M059J (cell line): ENCODE measurements at regions not wholly inside any gene's neighbourhood (a gene's known extent, or its start where the extent isn't known, plus 50 kb on each side); places are given as distances from the start of the nearest gene placed in this dataset.
A peak's percentile ranks its signal among the peaks of the same experiment; 100 is the strongest.
"Not testable (repeated sequence)": the region's sequence is repeated elsewhere in the genome, so short reads cannot be mapped to it uniquely, and the experiment has no call there.

Experiments used
- DNase-seq: peaks from one replicate; pipeline ENCODE4 v3.0.0-alpha.2; 2012; ENCODE audit warnings: low read depth

DNA sequence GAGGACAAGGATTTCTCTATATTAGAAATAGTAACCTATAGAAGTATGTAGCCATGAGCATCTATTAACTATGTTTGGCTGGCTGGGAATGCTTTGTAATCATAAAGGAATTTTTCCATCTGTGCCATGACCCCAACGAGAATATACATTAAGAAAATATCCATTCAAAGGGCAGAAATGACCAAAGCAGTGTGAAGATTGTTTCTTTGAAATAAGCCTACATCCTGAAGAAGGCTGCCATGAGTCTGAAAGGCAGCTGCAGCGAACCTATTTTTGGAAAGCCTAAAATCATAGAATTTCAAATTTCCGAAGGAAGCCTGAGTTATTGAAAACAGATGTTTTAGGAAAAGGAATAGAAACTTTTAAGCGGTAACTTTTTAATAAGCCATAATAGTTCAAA, 244.2 kb upstream of the FOXK1 start:
- DNase-seq: no peak

DNA sequence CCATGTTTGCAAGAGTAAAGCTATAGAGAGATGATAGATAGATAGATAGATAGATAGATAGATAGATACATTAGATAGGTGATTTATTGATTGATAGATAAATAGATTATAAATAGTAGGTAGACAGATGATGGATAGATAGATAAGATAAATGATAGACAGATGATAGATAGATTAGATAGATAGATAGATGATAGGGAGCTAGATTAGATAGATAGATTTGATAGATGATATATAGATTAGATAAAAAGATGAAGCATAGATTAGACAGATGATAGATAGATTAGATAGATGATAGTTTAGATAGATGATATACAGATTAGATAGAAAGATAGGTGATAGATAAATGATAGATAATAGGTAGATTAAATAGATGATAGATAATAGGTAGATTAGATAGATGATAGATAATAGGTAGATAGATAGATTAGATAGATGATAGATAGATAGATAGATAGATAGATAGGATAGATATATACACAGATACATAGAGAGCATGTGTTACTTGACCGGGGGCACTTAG, 243.3 kb upstream of the FOXK1 start:
- no peak for DNase-seq

DNA sequence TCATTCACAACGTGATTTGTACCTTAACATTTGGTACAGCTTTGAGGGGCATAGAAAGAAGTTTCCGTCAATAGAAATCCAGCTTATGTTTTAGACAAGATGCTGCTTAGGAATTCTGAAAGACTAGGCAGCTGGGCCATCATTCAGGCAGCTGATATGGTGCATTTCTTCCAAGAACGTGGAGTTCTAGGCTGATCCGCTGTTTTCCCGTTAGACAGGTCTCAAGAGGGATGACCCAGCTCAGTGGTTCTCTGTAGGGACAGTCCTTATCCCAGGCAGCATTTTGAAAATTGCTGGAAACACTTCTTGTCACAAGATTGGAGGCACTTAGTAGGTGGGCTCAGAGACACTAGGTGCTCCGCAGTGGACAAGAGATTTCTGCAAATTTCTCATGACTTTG, 242.7 kb upstream of the FOXK1 start:
- no peak for DNase-seq

DNA sequence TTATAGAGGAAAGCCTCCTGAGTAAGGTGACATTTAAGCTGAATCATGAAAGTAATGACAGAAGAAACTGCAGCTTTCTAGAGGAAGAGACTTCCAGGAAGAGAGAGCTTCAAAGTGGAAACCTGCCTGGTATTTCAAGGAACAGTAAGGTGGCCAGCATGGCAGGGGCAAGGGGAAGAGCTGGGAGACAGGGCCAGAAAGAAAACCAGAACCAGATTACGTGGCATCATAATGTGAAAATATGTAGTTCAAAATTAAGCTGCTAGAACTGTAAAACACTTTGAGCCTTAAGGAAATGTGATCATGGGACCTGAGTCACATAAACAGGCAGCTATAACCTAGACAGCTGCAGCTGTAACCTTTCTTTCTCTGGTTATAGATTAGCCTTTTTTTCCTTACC, 238.0 kb upstream of the FOXK1 start:
- no peak for DNase-seq

DNA sequence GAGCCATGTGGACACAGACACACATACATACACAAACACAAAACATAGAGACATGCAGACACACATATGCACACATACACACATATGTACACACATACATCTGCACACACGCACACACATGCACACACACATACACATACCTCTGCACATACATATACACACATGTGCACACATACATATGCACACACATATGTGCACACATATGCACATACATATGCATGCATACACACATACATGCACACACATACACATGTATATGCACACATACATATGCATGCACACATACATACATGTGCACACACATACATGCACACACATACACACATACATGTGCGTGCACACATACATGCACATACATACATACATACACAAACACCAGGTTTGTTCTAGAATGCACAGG, 236.3 kb upstream of the FOXK1 start:
- no peak for DNase-seq

DNA sequence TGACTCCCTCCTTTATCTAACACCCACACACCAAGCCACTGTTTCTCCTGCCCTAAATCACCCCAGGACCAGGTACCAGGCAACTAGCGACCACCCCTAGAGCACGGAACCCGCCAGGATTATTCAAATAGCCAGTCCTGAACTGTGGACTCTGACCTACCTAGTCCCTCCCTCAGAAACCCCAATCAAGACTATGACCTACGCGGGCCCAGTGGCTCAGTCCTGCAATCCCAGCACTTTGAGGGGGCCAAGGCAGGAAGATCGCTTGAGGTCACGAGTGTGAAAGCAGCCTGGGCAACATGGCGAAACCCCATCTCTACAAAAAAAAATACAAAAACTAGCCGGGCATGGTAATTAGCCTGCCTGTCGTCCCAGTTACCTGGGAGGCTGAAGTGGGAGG, 232.8 kb upstream of the FOXK1 start:
- no peak for DNase-seq

DNA sequence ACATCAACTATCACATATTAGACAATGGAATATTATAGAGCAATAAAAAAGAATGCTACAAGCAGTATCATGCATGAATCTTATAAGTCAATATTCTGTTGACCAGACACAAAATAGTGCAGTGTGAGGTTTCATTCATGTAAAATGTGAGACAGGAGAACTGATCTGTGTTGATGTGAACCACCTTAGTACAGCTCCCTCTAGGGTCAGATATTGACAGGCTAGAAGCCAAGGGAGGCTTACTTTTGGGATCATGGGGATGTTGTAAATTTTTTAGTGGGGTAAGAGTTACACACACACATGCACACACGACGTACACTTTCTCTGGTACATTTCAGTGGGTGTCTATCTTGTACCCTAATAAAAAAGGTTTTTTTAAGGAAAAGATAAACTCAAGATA, 231.6 kb upstream of the FOXK1 start:
- DNase-seq: no peak

DNA sequence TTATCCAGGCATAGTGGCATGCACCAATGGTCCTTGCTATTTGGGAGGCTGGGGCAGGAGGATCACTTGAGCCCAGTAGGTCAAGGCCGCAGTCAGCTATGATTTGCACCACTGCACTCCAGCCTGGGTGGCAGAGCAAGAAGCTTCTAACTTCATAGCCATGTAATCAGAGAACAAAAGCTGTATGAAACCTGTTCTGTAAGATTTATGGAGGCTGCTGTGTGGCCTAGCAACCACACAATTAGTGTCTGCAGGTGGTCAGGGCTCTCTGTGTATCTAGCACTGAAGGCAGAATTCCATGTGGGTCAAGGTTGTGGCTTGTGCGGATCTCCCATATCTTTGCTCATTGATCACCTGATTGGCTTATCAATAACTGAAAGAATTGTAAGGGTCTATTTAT, 221.5 kb upstream of the FOXK1 start:
- DNase-seq: no peak

DNA sequence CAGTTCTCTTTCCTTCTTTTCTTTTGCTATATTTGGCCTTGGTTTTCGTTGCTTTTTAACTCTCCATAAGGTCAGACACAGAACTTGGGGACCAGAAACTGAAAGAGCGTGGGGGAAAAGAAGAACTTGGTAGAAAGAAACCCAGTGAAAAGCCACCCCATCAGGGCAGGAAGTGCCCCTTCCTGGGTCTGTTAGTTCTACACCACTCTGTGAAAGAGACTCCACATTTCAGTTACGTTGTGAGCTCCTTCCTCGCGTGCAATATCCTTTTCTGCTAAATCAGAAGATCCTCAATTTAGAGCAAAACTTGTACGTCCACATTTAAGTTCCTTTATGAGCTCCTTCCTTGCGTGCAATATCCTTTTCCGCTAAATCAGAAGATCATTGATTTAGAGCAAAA, 220.6 kb upstream of the FOXK1 start:
- DNase-seq: no peak

DNA sequence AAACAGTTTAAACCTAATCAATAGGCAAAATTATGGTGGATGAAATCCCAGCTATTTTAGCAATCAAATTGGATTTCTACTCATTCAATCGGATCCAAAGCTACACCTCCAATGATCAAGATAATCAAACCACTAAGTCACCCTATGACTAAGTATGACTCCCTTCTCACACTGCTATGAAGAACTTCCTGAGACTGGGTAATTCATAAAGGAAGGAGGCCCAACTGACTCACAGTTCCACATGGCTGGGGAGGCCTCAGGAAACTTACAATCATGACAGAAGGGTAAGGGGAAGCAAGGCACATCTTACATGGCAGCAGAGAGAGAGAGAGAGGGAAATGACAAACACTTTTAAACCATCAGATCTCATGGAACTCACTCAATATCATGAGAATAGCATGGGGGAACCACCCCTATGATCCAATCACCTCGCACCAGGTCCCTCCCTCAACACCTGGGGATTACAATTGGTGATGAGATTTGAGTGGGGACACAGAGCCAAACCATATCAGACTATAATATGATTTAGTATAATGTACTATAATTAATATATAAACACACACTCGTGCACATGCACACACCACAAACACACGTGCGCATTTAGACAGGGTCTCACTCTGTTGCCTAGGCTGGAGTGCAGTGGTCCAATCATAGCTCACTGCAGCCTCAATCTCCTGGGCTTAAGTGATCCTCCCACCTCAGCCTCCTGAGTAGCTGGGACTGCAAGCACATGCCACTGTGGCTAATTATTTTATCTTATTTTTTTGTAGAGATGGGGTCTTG, 213.6 kb upstream of the FOXK1 start:
- no peak for DNase-seq

DNA sequence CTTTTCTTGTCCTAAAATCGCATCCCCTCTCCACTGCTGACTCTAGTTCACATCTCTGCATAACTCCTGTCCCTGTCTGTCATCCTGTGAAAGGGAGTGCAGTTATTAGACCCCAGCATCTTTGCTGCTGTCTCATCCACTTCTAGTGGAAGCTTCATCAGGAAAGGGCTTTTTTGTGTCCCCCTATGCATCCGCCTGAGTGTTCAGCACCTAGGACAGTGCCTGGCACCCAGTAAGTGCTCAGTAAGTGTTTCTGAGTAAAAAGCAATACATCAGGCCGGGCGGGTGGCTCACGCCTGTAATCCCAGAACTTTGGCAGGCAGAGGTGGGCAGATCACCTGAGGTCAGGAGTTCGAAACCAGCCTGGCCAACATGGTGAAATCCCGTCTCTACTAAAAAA, 211.8 kb upstream of the FOXK1 start:
- DNase-seq: peak; percentile 4

DNA sequence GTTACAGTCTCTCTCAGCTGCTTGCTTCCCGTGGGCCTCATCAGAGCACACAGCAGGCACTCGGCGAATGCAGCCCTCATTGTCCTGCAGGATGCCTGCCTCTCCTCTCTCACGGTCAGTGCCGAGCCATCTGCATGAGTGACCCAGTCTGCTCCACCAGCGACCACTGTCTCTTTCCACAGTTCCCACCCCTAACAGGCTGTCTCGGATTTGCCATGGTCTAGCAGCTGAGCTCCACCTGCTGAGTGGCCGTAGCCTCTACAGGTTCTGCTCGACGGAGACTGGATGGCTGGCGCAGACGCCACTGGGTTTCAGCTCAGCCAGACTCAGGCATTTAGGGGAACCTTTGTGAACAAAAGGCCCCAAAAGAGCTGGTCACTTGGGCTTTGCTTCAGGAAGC, 209.4 kb upstream of the FOXK1 start:
- no peak for DNase-seq

DNA sequence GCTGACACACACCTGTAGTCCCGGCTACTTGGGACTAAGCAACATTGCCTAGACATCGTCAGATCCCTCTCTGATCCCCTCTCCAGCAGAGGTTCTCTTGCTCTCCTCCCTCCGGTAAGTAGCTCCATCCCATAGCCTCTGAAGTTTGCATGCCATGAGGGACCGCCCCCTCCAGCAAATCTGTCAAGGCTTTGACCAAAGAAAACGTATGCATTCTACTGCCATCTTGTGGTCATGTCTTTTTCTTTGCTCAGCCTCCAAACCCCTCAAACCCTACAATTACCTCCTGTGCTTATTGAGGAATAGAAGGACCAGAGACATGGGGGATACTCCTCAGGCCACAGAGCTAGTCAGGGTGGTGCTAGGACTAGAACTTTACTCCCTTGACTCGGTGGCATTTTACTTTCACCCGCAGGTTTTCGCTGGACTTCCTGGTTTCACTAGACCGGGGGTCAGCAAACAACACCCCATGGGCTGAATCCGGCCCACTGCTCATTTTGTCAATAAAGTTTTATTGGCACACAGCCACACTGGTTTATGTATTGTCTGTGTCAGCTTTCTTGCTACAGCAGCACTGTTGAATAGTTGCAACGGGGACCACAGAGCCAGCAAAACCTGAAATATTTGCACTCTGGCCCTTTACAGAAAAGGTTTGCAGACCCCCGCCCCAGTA, 202.6 kb upstream of the FOXK1 start:
- DNase-seq: peak; percentile 56

DNA sequence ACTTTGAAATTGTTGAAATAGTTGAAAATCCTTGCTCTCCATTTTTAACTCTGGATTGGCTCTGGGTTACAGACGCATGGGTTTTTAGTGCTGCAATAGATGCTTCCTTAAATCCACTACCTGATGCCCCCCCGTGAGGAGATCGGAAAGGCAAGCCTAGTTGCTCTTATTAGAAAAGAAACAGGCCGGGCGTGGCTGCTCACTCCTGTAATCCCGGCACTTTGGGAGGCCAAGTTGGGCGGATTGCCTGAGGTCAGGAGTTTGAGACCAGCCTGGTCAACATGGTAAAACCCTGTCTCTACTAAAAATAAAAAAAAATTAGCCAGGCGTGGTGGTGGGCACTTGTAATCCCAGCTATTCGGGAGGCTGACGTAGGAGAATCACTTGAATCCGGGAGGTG, 202.0 kb upstream of the FOXK1 start:
- not testable (repeated sequence) for DNase-seq

DNA sequence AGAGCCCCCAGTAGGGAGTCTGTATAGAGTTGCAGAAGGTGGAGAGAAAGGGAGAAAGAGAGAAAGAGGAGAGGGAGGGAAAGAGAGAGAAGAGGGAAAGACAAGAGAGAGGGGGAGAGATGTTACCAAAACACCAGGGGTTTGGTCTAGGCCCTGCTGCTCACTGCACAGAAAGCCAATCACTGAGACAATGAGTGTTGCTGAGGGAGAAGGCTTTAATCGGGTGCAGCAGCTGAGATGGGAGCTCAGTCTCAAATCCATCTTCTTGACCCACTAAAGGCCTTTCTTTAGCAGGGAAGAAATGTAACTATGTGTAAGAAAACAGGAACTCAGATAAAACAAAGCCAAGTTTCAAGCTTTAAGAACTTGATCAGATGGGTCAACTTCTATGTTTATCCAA, 198.2 kb upstream of the FOXK1 start:
- DNase-seq: no peak

DNA sequence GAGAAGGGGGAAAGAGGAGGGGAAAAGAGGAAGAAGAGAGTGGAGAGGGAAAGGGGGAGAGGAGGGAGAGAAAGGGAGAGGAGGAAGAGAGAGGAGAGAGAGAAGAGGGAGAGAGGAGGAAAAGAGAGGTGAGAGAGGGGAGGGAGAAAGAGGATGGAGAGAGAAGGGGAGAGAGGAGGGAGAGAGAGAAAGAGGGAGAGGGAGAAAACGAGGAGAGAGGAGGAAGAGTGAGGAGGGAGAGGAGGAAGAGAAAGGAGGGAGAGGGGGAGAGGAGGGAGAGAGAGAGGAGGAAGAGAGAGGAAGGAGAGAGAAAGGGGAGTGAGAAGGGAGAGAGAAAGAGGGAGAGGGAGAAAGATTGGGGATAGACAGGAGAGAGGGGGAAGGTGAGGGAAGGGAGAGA, 197.6 kb upstream of the FOXK1 start:
- DNase-seq: no peak

DNA sequence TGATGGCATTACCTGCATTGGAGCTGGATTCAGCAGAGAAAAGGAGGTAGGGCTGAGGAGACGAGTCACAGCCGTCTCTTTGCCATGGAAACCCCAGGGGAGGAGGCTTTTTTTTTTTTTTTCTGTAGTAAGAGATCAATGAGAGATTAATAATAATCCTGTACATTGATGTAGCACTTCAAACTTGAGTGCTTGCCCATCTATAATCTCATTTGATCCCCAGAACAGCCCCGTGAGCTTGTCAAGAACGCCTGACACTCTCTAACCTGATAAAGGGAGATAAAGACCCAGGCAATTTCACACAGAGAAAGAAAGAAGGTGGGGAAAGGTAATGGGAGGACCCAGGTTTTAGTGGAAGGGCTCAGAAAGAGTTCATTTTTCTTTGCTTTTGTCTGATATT, 195.2 kb upstream of the FOXK1 start:
- no peak for DNase-seq

DNA sequence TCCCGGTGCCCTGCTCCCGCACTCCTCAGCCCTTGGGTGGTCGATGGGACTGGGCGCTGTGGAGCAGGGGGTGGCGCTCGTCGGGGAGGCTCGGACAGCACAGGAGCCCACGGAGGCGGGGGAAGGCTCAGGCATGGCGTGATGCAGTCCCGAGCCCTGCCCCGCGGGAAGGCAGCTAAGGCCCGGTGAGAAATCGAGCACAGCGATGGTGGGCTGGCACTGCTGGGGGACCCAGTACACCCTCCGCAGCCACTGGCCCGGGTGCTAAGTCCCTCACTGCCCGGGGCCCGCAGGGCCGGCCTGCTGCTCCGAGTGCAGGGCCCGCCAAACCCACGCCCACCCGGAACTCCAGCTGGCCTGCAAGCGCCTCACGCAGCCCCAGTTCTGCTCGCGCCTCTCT, 185.2 kb upstream of the FOXK1 start:
- DNase-seq: not testable (repeated sequence)

DNA sequence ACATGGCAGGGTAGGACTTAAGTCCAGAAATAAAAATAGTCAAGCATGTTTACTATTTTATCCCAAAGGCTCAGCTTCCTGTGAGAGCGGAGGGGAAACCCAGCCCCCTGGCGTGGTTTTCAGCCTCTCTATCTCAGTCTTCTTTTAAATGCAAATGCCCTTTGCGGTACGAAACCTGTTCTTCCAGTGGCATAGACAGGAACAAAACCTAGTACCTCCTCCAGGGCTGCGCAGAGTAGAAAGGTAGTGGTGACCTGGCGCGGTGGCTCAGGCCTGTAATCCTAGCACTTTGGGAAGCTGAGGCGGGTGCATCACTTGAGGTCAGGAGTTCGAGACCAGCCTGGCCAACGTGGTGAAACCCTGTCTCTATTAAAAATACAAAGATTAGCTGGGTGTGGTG, 181.3 kb upstream of the FOXK1 start:
- no peak for DNase-seq

DNA sequence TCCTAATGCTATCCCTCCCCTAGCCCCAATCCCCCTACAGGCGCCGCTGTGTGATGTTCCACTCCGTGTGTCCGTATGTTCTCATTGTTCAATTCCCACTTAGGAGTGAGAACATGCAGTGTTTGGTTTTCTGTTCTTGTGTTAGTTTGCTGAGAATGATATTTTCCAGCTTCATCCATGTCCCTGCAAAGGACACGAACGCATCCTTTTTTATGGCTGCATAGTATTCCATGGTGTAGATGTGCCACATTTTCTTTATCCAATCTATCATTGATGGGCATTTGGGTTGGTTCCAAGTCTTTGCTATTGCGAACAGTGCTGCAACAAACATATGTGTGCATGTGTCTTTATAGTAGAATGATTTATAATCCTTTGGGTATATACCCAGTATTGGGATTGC, 174.2 kb upstream of the FOXK1 start:
- not testable (repeated sequence) for DNase-seq

DNA sequence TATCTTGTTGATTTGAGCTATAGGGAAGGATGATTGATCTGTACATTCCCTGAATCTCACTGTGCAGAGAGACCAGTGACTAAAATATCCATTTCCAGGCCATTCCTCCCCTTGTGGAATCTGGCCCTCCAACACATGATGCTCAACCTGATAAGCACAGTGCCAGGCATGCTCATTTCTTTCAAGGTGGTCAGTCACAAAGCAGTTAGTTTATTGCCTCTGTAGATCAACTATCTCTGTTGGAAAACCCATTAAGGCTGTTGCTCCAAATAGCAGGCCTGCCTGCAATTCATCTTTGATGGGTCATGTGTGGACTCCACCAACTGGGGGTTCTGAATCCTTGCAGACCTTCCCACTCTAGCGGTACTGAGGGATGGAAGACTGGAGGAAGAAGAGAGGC, 168.6 kb upstream of the FOXK1 start:
- DNase-seq: no peak

DNA sequence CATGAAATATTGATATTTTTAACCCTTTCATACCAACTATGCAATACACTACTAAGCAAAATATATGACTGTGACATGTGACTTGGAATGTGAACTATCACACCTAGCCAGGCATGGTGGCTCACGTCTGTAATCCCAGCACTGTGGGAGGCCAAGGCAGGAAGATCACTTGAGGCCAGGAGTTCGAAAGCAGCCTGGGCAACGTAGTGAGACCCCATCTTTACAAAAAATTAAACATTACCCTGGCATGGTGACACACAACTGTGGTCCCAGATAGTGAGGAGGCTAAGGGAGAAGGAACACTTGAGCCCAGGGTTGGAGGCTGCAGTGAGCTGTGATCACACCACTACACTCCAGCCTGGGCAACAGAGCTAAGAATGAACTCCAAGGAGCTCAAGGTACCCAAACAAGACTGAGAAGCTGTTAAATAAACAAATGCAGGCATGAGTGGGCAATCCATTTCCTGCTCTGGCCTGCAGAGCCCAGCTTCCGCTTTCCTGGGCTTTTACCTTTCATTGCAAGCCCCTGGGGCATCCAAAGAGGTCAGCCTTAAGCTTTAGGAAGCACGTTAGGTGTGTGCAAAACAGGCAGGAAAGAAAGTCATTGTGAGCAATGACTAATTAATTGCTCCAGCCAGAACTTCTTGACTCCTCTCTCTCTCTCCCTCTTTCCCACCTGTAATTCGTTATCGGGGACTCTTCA, 162.1 kb upstream of the FOXK1 start:
- no peak for DNase-seq

DNA sequence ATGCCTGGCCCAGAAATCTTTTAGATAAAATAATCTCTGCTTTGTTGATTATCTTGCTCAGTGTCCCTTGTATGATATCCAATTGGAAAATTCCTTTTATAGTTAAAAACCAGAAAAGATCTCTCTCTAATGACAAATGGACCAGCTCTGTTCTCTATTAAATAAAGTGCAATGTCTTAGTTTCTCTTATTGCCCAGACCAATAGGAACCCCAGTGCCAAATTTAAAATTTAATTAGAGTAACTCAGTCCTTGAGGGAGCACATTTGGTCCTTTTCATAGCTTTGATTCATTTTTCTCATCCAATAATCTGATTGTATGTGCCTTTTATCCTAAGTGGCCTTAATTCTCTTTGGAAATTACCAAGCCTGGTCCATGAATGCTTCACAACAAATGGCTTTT, 158.9 kb upstream of the FOXK1 start:
- DNase-seq: no peak
